NCI-H226 (cell line): ENCODE measurements at regions not wholly inside any gene's neighbourhood (a gene's known extent, or its start where the extent isn't known, plus 50 kb on each side); places are given as distances from the start of the nearest gene placed in this dataset.
A peak's percentile ranks its signal among the peaks of the same experiment; 100 is the strongest.
"Not testable (repeated sequence)": the region's sequence is repeated elsewhere in the genome, so short reads cannot be mapped to it uniquely, and the experiment has no call there.

ENCODE experiments used
- DNase-seq: peaks from one replicate; pipeline ENCODE4 v3.0.0-alpha.2; 2015

GRCh38 chr17:71617767-71618166, 503.1 kb upstream of the SOX9 start:
- DNase-seq: not testable (repeated sequence)

DNA sequence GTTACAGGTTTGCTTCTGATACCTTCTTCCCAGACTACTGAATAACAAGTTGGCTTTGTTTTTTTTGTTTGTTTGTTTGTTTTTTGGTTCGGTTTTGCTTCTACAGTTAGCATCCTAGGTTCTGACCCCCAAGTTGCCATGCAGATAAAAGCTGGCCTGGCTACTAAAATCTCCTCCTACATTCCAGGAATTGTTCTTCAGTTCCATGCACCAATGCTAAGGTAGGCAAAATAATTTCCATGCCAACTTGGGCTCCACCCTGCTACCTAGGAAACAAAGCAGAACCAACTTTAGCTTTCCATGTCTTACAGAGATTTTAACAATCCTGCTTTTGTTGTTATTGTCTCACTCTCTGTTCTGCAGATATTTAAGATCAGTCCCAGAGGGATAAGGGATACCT, 495.5 kb upstream of the SOX9 start:
- no peak for DNase-seq

DNA sequence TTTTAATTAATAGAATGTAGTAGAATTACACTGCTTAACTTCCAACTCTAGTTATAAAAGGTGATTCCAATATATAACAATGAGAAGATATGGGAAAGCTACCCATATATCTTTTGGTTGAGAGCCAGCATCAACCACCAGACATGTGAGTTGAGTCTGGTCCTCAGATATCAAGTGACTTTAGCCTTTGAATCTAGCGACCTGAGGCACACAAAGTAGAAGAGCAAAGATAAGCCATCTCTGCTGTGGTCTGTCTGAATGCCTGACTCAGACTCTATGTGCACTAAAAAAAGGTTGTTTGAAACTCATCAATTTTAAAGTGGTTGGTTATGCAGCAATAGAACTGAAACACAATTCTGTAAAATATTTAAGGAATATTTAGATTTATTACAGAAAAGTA, 492.5 kb upstream of the SOX9 start:
- DNase-seq: no peak

GRCh38 chr17:71631483-71631882, 489.3 kb upstream of the SOX9 start:
- DNase-seq: no peak

GRCh38 chr17:71632328-71632727, 488.5 kb upstream of the SOX9 start:
- DNase-seq: peak; percentile 12

DNA sequence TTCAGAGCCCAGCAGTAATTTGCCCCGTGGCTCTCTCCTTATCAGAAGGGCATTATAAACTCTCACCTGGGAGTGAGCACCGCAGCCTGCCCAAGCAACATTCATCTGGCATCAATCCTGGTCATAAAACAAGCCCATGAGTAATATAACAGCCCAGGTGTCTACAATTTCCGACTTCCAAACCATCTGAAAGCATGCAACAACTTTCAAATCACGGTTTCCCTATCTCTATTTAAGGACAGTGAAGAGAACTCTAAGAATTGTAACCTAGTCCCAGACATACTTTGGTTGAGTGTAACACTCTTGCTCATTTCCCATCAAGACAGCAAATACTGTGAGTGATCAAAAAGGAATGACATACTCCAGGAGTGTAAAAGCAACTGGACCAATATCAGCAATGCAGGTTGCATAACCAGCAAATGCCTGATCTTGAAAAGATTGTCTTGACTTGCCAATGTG, 487.4 kb upstream of the SOX9 start:
- DNase-seq: peak; percentile 39

DNA sequence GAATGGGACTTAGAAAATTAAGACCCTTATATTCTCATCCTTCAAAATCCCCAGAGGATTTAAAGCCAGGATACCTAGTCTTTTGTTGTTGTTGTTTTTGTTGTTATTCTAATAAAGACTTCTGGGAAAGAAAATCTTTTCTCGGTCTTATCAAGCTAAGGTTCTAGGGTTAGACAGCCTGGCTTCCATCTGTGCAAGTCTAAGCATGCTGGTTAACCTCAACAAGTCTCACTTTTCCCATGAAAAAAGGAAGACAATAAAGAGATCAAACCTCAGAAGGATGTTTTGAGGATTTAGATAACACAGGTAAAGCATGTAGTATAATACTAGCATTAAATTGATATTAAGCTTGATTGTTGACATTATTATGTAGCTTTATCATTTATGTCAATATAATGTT, 486.4 kb upstream of the SOX9 start:
- DNase-seq: no peak

GRCh38 chr17:71635187-71635586, 485.6 kb upstream of the SOX9 start:
- DNase-seq: no peak

DNA sequence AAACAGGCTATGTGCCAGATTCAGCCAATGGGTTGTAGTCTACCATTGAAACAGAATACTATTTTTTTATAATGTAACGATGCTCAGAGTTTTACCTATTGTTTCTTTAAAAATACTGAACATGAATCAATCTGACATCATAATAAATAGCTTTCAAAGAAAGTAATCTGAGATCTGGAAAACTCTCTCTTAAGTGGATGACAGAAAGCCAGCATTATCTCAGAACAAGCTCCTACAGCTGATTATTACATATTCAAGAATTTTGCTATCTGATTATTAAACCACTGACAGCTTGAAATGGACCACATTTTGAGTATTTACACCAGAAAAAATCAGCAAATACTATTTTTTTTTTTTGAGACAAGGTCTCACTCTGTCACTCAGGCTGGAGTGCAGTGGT, 484.2 kb upstream of the SOX9 start:
- DNase-seq: no peak

DNA sequence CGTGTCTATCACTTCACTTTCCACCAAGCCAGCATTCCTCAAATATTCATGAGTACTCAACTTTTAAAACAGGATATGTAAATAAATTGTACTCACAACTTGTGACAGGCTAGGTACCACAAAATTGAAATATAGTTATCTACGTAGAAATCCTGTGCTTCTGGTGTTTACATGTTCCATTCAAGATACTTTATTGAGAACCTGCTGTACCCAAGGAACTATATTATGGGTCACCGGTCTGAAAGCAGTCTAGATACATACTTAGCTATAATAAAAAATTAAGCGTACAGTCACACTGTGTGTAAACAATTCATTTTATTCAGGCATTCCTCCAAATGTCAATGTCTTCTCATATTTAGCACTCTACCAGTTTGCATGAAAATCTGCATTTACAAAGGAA, 482.2 kb upstream of the SOX9 start:
- no peak for DNase-seq

GRCh38 chr17:71639865-71640264, 481.0 kb upstream of the SOX9 start:
- DNase-seq: no peak

DNA sequence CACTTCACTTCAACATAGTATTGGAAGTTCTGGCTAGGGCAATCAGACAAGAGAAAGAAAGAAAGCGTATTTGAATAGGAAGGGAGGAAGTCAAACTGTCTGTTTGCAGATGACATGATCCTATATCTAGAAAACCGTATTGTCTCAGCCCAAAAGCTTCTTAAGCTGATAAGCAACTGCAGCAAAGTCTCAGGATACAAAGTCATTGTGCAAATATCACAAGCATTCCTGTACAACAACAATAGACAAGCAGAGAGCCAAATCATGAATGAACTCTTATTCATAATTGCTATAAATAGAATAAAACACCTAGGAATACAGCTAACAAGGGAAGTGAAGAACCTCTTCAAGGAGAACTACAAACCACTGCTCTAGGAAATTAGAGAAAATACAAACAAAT, 473.9 kb upstream of the SOX9 start:
- not testable (repeated sequence) for DNase-seq

DNA sequence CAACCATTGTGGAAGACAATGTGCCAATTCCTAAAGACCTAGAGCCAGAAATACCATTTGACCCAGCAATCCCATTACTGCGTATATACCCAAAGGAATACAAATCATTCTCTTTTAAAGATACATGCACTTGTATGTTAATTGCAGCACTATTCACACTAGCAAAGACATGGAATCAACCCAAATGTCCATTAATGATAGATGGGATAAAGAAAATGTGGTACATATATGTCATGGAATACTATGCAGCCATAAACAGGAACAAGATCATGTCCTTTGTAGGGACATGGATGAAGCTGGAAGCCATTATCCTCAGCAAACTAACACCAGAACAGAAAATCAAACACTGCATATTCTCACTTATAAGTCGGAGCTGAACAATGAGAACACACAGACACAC, 472.5 kb upstream of the SOX9 start:
- not testable (repeated sequence) for DNase-seq

- DNase-seq: no peak
These were observed 470.9 kb upstream of the SOX9 start for GRCh38 chr17:71649941-71650350.

- DNase-seq: no peak
These were observed 465.3 kb upstream of the SOX9 start for GRCh38 chr17:71655542-71655941.

DNA sequence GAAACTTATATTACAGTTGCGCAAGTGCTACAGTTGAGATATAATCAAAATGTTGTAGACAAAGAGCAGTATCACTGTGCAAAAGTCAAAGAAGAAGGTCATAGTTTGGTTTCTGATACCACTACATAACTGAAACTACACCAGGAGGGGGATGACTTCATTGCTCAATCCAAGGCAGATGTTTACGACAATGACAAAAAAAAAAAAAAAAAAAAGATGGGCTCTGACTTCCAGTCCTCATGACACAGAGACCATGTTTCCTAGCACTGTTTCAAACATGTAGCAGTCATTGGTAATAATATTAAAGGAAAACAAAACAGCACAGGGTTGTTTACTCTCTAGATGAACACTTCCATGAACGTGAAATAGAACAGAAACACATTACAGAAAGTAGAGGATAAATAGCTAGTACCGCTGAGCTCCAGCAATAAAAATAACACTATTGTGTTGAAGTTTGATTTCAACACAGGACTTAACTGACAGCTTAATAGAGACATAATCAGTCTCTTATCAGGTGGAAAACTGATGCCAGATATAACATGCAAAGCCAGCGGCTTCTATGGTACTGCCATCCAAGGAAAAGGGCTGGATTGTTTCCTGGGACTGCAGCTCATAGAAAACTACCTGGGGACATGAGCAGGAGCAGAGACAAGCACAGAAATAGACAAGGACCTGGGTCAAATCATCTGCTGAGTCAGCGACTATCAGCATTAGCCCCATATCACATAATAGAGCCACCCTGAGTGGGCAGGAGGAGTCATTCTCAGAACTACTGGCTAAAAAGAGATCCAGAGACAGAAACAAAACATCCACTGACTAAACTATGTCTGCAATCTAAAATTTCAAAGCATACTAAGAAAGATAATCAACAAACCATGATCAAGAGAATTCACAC, 463.6 kb upstream of the SOX9 start:
- DNase-seq: no peak

DNA sequence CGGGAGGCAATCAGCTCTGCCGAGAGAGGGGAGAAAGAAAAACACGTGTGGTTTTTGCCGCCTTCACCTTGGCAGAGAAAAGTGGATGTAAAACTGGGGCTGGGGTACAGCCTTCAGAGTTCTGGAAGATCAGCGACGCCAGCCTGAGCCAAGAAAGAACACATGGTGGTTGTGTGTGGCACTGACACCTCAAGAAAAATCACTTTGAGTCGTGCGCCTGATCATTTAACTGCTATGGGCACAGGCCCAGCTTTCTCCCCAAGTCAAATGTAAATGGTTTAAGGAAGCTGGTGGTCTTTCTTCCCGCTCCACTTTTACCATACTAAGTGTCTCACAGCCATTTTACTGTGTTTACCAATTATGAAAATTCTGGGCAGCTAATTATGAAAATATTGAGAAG, 461.8 kb upstream of the SOX9 start:
- no peak for DNase-seq

GRCh38 chr17:71664861-71665260, 456.0 kb upstream of the SOX9 start:
- no peak for DNase-seq

GRCh38 chr17:71666047-71666446, 454.8 kb upstream of the SOX9 start:
- no peak for DNase-seq

DNA sequence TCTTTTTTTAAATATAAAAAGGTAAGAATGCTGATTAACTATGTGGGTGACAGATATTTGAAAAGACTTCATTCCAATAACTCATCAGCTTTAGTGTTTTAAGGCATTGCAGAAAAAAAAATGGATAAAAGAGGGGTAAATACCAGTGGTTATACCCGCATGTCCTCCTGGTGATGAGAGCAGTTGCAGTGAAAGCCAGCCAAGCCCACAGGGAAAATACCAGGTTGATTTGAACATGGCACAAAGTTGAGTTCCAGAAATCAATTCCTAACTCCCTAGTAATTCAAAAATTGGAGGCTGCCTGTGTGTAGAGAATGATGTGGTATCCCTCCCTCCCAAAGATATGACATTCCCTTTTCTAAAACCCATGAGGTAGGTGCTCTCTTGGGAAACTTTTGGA, 453.2 kb upstream of the SOX9 start:
- DNase-seq: no peak

- no peak for DNase-seq
These were observed 452.0 kb upstream of the SOX9 start for GRCh38 chr17:71668807-71669206.

GRCh38 chr17:71677439-71677838, 443.4 kb upstream of the SOX9 start:
- no peak for DNase-seq

GRCh38 chr17:71679832-71680231, 441.0 kb upstream of the SOX9 start:
- DNase-seq: no peak

DNA sequence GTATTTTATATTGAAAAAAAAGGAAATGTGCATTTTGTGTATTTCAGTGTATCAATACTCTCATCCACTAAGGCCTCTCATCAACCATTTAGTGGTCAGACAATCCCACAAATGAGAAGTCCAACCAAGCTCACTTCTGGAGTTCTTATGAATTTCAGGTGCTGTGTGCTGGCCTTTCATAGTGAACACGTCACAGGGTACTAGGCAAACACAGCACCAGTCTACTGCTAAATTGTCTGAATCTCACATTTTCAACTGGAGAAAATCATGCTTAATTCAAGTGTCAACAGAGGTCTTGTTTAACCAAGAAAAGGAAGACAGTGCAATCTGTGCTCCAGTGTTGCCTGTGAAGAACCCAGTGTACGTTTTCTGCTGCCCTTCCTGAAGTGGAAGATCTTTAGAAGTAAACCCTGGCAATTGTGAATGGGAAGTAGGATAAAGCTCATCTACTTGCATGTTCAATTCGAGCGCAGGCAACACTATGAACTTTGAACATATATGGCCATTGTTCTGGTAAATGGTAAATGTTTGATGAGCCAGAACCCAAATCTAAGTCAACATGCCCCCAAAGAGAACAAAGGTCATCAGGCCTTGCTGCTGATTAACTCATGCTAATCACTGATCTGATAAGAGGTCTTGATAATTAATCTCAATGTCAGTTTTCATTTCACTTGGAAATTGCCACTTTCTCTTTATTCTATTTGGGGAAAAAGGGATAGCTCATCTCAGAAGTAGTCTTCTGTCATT, 439.2 kb upstream of the SOX9 start:
- DNase-seq: no peak
